Prostate gland (tissue), 2 donors: ENCODE measurements at regions not wholly inside any gene's neighbourhood (a gene's known extent, or its start where the extent isn't known, plus 50 kb on each side); places are given as distances from the start of the nearest gene placed in this dataset.

Experiments
- DNase-seq: peaks from one replicate; pipeline ENCODE4 v3.0.0-alpha.2; 2019; ENCODE audit warnings: low spot score
- H3K27ac ChIP-seq, 2 donors: fragments of 200-600 bp; sonication (generic); 2 replicates each; pipeline ENCODE4 v1.5.1; 2017 to 2019
- H3K27me3 ChIP-seq: fragments of 200-600 bp; sonication (generic); replicated peaks from 2 replicates; pipeline ENCODE4 v1.5.1; 2019; ENCODE audit not compliant: insufficient read depth
- H3K36me3 ChIP-seq, 2 donors: fragments of 200-600 bp; sonication (generic); 1 replicate in 1 of 2; 2 replicates in 1 of 2; pipeline versions ENCODE4 v1.5.1 to v1.8.1; 2017 to 2019
- H3K4me1 ChIP-seq: fragments of 200-600 bp; sonication (generic); replicated peaks from 2 replicates; pipeline ENCODE4 v1.5.1; 2019
- H3K4me3 ChIP-seq, 2 donors: fragments of 200-600 bp; sonication (generic); 2 replicates each; pipeline ENCODE4 v1.5.1; 2017 to 2019
- H3K9me3 ChIP-seq: fragments of 200-600 bp; sonication (generic); 2 replicates; pipeline ENCODE4 v1.5.1; 2017
- CTCF ChIP-seq, 4 experiments: fragments of 200-600 bp in 2 of 4; fragments of 450-650 bp in 2 of 4; sonication (generic) in 2 of 4; IDR thresholded peaks; 1 replicate in 3 of 4; 2 replicates in 1 of 4; pipeline ENCODE4 v1.5.1; 2016 to 2019; ENCODE audit warnings: antibody characterized with exemption in 4 of 4, mild to moderate bottlenecking in 2 of 4, moderate library complexity in 2 of 4
- POLR2A ChIP-seq: fragments of 450-650 bp; IDR thresholded peaks from one replicate; pipeline ENCODE4 v1.6.1; 2016; ENCODE audit warnings: antibody characterized with exemption, mild to moderate bottlenecking
- POLR2AphosphoS5 ChIP-seq: sonication (generic); formaldehyde crosslinking; IDR thresholded peaks from one replicate; pipeline ENCODE4 v1.6.1; 2017; ENCODE audit warnings: antibody characterized with exemption
- WGBS: methylation state at CpG from one replicate; pipeline ENCODE4 v1.1.5; 2018; 5-methylcytosine and 5-hydroxymethylcytosine counted together
- intact Hi-C: fragments of 100-400 bp; cut with DNase I; formaldehyde crosslinking; loops from one replicate; pipeline ENCODE4 v1.14.2; 2022

GRCh38 chr11:41999066-41999465, 539.6 kb upstream of the LRRC4C start:
- Histone ChIP-seq H3K4me1 (no peaks in the 10 kb centered on the region), H3K36me3 (no peaks in the 10 kb centered on the region), H3K9me3 (no peaks in the 10 kb centered on the region), H3K27me3 (no peaks in the 10 kb centered on the region), H3K27ac (no peak overlapping the region), H3K4me3 (no peak overlapping the region)
- no peak for DNase-seq
- intact Hi-C loops, result no loop called here
- TF ChIP-seq POLR2AphosphoS5 (no peak), CTCF (IDR thresholded peaks at IDR 0.05) (no peak), POLR2A (no peak)

- intact Hi-C loops, result no loop called here
- Histone ChIP-seq H3K27ac (no peak overlapping the region), H3K27me3 (no peaks in the 10 kb centered on the region), H3K4me3 (no peak overlapping the region), H3K36me3 (no peaks in the 10 kb centered on the region), H3K4me1 (no peaks in the 10 kb centered on the region), H3K9me3 (no peaks in the 10 kb centered on the region)
- no peak for TF ChIP-seq CTCF (IDR thresholded peaks at IDR 0.05)
- 42% methylated on average over 2 of the region's 2 CpGs for WGBS
- DNase-seq, result no peak
Observed at GRCh38 chr11:42003801-42004200, 544.3 kb upstream of the LRRC4C start.

GRCh38 chr11:42006766-42007165, 547.3 kb upstream of the LRRC4C start:
- WGBS, result 86% methylated on average over 1 of the region's 1 CpG
- TF ChIP-seq POLR2AphosphoS5, result no peak
- no peak for TF ChIP-seq POLR2A
- no peak for TF ChIP-seq CTCF (IDR thresholded peaks at IDR 0.05)

DNA sequence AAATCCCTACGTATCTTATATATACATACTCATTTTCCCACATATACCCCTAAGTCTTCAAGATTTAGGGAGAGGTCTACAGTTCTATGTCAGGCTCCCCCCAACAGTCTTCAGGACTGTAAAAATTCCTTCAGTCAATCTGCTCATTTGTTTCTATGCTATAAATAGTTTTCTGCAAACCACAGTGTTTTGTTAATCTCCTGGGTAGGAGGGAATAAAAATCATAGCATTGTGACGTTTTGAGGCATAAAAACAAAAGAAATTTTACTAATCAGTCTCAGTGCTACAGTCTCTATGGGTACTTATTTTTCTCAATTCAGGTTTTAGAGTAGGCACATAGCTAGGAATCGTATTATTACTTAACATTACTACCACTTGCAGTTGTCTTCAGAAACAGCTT, 552.8 kb upstream of the LRRC4C start:
- no peaks in the 10 kb centered on the region for H3K27me3 ChIP-seq
- no peaks in the 10 kb centered on the region for H3K9me3 ChIP-seq
- no peaks in the 10 kb centered on the region for H3K4me1 ChIP-seq
- intact Hi-C loops, result no loop called here
- H3K4me3 ChIP-seq, result no peak overlapping the region
- WGBS, result 67% methylated on average over 3 of the region's 3 CpGs
- TF ChIP-seq CTCF (IDR thresholded peaks at IDR 0.05) (no peak), POLR2A (no peak), POLR2AphosphoS5 (no peak)
- no peaks in the 10 kb centered on the region for H3K36me3 ChIP-seq
- no peak overlapping the region for H3K27ac ChIP-seq
- no peak for DNase-seq

More at GRCh38 chr11:42006766-42007165, 547.3 kb upstream of the LRRC4C start:
- DNase-seq, result no peak
- Histone ChIP-seq H3K27ac (no peak overlapping the region), H3K27me3 (no peaks in the 10 kb centered on the region), H3K36me3 (no peaks in the 10 kb centered on the region), H3K4me1 (no peaks in the 10 kb centered on the region), H3K4me3 (no peak overlapping the region), H3K9me3 (no peaks in the 10 kb centered on the region)
- intact Hi-C loops, result no loop called here

- TF ChIP-seq POLR2AphosphoS5 (no peak), POLR2A (no peak), CTCF (IDR thresholded peaks at IDR 0.05) (no peak)
- no peaks in the 10 kb centered on the region for H3K27me3 ChIP-seq
- 95% methylated on average over 6 of the region's 6 CpGs for WGBS
Observed at GRCh38 chr11:42013656-42014201, 554.3 kb upstream of the LRRC4C start.

More at GRCh38 chr11:42013656-42014201, 554.3 kb upstream of the LRRC4C start:
- no peak for DNase-seq
- intact Hi-C loops, result no loop called here
- Histone ChIP-seq H3K4me1 (no peaks in the 10 kb centered on the region), H3K4me3 (no peak overlapping the region), H3K9me3 (no peaks in the 10 kb centered on the region), H3K36me3 (no peaks in the 10 kb centered on the region), H3K27ac (no peak overlapping the region)
